Mesothelial cell of epicardium (in vitro differentiated cells): ENCODE measurements at regions not wholly inside any gene's neighbourhood (a gene's known extent, or its start where the extent isn't known, plus 50 kb on each side); places are given as distances from the start of the nearest gene placed in this dataset.
"Not testable (repeated sequence)": the region's sequence is repeated elsewhere in the genome, so short reads cannot be mapped to it uniquely, and the experiment has no call there.

ENCODE experiments used
- DNase-seq, 2 experiments: peaks; one replicate each; pipeline ENCODE4 v3.0.0; 2021; ENCODE audit warnings: low spot score in 2 of 2; ENCODE audit not compliant: unreplicated experiment in 2 of 2
- H3K27ac Mint-ChIP-seq: 2 replicates; pipeline ENCODE4 v1.8.0; 2021; ENCODE audit warnings: mixed read lengths
- H3K27me3 Mint-ChIP-seq: 2 replicates; pipeline ENCODE4 v1.8.0; 2021; ENCODE audit warnings: low read depth, mixed read lengths
- H3K36me3 Mint-ChIP-seq: 2 replicates; pipeline ENCODE4 v1.8.0; 2021; ENCODE audit warnings: mixed read lengths
- H3K4me1 Mint-ChIP-seq: 2 replicates; pipeline ENCODE4 v1.8.0; 2021; ENCODE audit warnings: mixed read lengths
- H3K4me3 Mint-ChIP-seq: 2 replicates; pipeline ENCODE4 v1.8.0; 2021; ENCODE audit warnings: mild to moderate bottlenecking, moderate library complexity, mixed read lengths
- H3K9me3 Mint-ChIP-seq: 2 replicates; pipeline ENCODE4 v1.8.0; 2021; ENCODE audit warnings: mixed read lengths
- CTCF ChIP-seq: fragments of 200-600 bp; sonication (generic); IDR thresholded peaks from one replicate; pipeline ENCODE4 v1.5.0; 2021; ENCODE audit warnings: antibody characterized with exemption; ENCODE audit not compliant: unreplicated experiment

DNA sequence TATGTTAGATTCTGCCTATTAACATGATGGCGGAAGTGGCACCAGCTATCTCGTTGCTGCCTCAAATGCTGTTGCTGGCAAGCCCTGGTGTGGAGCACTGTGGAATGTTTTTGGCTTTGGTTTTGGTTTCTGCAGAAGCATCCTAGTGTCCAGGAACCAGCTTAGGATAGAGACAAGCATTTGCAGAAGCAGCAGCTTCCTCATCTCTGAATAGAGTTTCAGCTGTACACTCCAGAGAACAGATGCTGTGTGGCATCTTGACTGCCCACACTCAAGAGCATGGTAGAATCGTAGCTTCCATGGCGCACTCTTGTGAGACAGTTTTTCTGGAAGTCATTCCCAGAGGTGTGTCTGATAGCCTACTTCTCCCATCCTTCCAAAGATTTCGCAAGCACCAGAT lies 145.3 kb upstream of the RXFP2 start:
- no peak for DNase-seq
- no peak for TF ChIP-seq CTCF
- no peak overlapping the region for H3K4me3 Mint-ChIP-seq
- H3K27ac Mint-ChIP-seq, result no peak overlapping the region
- no peaks in the 10 kb centered on the region for H3K9me3 Mint-ChIP-seq
- peaks cover 9% of the 10 kb centered on the region for H3K27me3 Mint-ChIP-seq
- H3K4me1 Mint-ChIP-seq, result peaks cover 12% of the 10 kb centered on the region
- no peaks in the 10 kb centered on the region for H3K36me3 Mint-ChIP-seq

GRCh38 chr13:31595563-31595962 lies 143.8 kb upstream of the RXFP2 start:
- no peak overlapping the region for H3K4me3 Mint-ChIP-seq
- no peak for DNase-seq
- H3K9me3 Mint-ChIP-seq, result no peaks in the 10 kb centered on the region
- no peak for TF ChIP-seq CTCF
- H3K4me1 Mint-ChIP-seq, result peaks cover 7% of the 10 kb centered on the region
- H3K36me3 Mint-ChIP-seq, result no peaks in the 10 kb centered on the region
- no peak overlapping the region for H3K27ac Mint-ChIP-seq
- H3K27me3 Mint-ChIP-seq, result peaks cover 9% of the 10 kb centered on the region

DNA sequence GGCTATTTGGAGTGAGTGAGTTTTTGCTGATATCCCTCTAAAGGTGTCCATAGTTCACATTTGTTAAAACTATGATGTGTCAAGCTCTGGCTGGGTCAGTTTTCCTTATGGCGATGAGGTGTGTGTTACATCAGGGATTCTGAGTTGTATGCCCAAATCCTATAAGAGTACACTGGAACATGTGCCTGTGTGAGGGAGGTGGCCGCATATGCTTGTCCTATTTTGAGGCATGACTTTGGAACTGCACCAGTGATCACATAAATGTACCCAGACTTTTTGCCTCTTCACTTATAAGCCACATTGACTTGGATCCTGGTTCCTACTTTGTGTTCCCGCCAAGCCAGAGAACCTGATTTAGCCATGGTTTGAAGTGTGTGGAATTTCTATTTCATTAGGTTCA lies 140.3 kb upstream of the RXFP2 start:
- Mint-ChIP-seq H3K4me3 (no peak overlapping the region), H3K9me3 (no peaks in the 10 kb centered on the region), H3K27me3 (no peaks in the 10 kb centered on the region), H3K4me1 (no peaks in the 10 kb centered on the region), H3K27ac (no peak overlapping the region), H3K36me3 (no peaks in the 10 kb centered on the region)
- TF ChIP-seq CTCF, result no peak
- no peak for DNase-seq

- DNase-seq, result no peak
- no peak for TF ChIP-seq CTCF
- H3K27me3 Mint-ChIP-seq, result no peaks in the 10 kb centered on the region
- H3K4me3 Mint-ChIP-seq, result no peak overlapping the region
- no peaks in the 10 kb centered on the region for H3K36me3 Mint-ChIP-seq
- peaks cover 3% of the 10 kb centered on the region for H3K9me3 Mint-ChIP-seq
- H3K4me1 Mint-ChIP-seq, result peaks cover 12% of the 10 kb centered on the region
- no peak overlapping the region for H3K27ac Mint-ChIP-seq
Measured at GRCh38 chr13:31605076-31605860, 134.1 kb upstream of the RXFP2 start.

- H3K4me3 Mint-ChIP-seq, H3K27me3 Mint-ChIP-seq, H3K36me3 Mint-ChIP-seq, DNase-seq, H3K9me3 Mint-ChIP-seq, H3K27ac Mint-ChIP-seq: not testable (repeated sequence)
- H3K4me1 Mint-ChIP-seq, result peaks cover 12% of the 10 kb centered on the region
Measured at GRCh38 chr13:31607531-31607930, 131.8 kb upstream of the RXFP2 start.

GRCh38 chr13:31608780-31609179 lies 130.5 kb upstream of the RXFP2 start:
- peaks cover 12% of the 10 kb centered on the region for H3K4me1 Mint-ChIP-seq
- not testable (repeated sequence) for H3K9me3 Mint-ChIP-seq, H3K27ac Mint-ChIP-seq, DNase-seq, H3K27me3 Mint-ChIP-seq, H3K36me3 Mint-ChIP-seq, H3K4me3 Mint-ChIP-seq
